ENCODE measurements at regions not wholly inside any gene's neighbourhood (a gene's known extent, or its start where the extent isn't known, plus 50 kb on each side); places are given as distances from the start of the nearest gene placed in this dataset.

- no peak for DNase-seq (ENCODE audit: low read depth)
- no peak overlapping the region for H3K4me3 ChIP-seq (ENCODE audit: control insufficient read depth, low read depth, low read length)
- TF ChIP-seq, protein P1, sequence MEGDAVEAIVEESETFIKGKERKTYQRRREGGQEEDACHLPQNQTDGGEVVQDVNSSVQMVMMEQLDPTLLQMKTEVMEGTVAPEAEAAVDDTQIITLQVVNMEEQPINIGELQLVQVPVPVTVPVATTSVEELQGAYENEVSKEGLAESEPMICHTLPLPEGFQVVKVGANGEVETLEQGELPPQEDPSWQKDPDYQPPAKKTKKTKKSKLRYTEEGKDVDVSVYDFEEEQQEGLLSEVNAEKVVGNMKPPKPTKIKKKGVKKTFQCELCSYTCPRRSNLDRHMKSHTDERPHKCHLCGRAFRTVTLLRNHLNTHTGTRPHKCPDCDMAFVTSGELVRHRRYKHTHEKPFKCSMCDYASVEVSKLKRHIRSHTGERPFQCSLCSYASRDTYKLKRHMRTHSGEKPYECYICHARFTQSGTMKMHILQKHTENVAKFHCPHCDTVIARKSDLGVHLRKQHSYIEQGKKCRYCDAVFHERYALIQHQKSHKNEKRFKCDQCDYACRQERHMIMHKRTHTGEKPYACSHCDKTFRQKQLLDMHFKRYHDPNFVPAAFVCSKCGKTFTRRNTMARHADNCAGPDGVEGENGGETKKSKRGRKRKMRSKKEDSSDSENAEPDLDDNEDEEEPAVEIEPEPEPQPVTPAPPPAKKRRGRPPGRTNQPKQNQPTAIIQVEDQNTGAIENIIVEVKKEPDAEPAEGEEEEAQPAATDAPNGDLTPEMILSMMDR (conservative IDR thresholded peaks at IDR 0.05; ENCODE audit: control insufficient read depth, insufficient read depth, low read depth, low read length) = no peak
These were observed 541.3 kb upstream of the BTBD3 start for GRCh38 chr20:11376420-11376819.

GRCh38 chr20:11376998-11377397, 540.7 kb upstream of the BTBD3 start:
- no peak overlapping the region for H3K4me3 ChIP-seq (ENCODE audit: control insufficient read depth, low read depth, low read length)
- peak; percentile 49 for DNase-seq (ENCODE audit: low read depth)
- TF ChIP-seq, protein P1 (conservative IDR thresholded peaks at IDR 0.05; ENCODE audit: control insufficient read depth, insufficient read depth, low read depth, low read length) = no peak

GRCh38 chr20:11377761-11378160, 539.9 kb upstream of the BTBD3 start:
- DNase-seq (ENCODE audit: low read depth) = no peak
- H3K4me3 ChIP-seq (ENCODE audit: control insufficient read depth, low read depth, low read length) = no peak overlapping the region
- TF ChIP-seq, protein P1 (conservative IDR thresholded peaks at IDR 0.05; ENCODE audit: control insufficient read depth, insufficient read depth, low read depth, low read length) = no peak

GRCh38 chr20:11378252-11378651, 539.4 kb upstream of the BTBD3 start:
- TF ChIP-seq, protein P1 (conservative IDR thresholded peaks at IDR 0.05; ENCODE audit: control insufficient read depth, insufficient read depth, low read depth, low read length) = no peak
- no peak overlapping the region for H3K4me3 ChIP-seq (ENCODE audit: control insufficient read depth, low read depth, low read length)
- DNase-seq (ENCODE audit: low read depth) = no peak

DNA sequence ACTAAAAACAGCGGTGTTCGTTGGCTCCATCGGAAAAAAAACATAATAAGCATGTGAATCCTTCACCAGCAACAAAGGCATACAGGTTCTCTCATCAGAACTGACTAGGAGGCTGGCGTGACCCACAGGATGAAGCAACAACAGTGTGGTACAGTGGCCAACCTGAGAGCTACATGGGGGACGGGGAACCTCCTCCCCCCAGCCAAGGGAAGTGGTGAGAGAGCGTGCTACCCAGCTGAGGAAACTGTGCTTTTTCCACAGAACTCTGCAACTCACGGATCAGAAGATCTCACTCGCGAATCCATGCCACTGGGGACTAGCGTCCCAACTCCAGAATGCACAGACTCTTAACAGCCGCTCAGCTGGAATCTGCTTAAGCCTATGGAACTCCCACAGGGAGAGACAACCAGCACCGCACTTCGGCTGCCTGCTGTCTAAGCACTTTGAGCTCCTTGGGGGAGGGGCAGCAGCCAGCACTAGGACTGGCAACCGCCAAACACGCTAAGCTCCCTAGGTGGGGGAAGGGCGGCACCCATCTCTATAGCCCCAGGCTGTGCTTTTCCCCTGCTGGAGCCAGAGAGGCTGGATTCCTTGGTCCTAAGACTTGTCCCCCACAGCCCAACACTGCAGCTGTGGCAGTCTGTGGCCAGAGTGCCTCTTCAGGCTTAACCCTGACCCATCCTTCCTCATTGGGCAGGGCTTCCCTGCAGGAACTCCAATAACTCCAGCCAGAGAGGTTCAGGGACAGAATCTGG, 538.3 kb upstream of the BTBD3 start:
- no peak for DNase-seq (ENCODE audit: low read depth)
- TF ChIP-seq, protein P1 (conservative IDR thresholded peaks at IDR 0.05; ENCODE audit: control insufficient read depth, insufficient read depth, low read depth, low read length) = no peak
- no peak overlapping the region for H3K4me3 ChIP-seq (ENCODE audit: control insufficient read depth, low read depth, low read length)

DNA sequence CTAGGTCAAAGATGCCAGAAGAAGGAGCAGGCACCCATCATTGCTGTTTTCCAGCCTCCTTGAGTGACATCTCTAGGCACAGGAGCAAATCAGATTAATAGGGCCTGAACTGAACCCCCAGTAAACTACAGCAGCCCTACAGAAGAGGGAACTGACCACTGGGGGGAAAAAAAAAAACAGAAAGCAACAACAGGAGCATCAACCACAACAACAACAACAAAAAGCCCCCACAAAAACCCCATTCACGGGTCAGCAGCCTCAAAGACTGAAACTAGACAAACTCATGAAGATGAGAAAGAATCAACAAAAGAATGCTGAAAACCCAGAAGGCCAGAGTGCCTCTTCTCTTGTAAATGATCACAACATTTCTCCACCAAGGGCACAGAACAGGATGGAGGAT, 537.4 kb upstream of the BTBD3 start:
- no peak overlapping the region for H3K4me3 ChIP-seq (ENCODE audit: control insufficient read depth, low read depth, low read length)
- DNase-seq (ENCODE audit: low read depth) = no peak
- TF ChIP-seq, protein P1 (conservative IDR thresholded peaks at IDR 0.05; ENCODE audit: control insufficient read depth, insufficient read depth, low read depth, low read length) = no peak

All from fibroblast of mammary gland (primary cell).